AG09309 (cell line): ENCODE measurements at regions not wholly inside any gene's neighbourhood (a gene's known extent, or its start where the extent isn't known, plus 50 kb on each side); places are given as distances from the start of the nearest gene placed in this dataset.

Source experiments
- DNase-seq: peaks from one replicate; pipeline ENCODE4 v3.0.0-alpha.2; 2010; ENCODE audit warnings: low read depth
- H3K4me3 ChIP-seq: 2 replicates; pipeline ENCODE4 v1.5.1; 2011; ENCODE audit warnings: mild to moderate bottlenecking, low read depth, low read length, moderate library complexity; ENCODE audit not compliant: control insufficient read depth
- CTCF ChIP-seq: IDR thresholded peaks from 2 replicates; pipeline ENCODE4 v1.5.1; 2011; ENCODE audit warnings: mild to moderate bottlenecking, low read depth, low read length, inconsistent platforms; ENCODE audit not compliant: insufficient read depth, control insufficient read depth; ENCODE audit errors: missing control alignments

DNA sequence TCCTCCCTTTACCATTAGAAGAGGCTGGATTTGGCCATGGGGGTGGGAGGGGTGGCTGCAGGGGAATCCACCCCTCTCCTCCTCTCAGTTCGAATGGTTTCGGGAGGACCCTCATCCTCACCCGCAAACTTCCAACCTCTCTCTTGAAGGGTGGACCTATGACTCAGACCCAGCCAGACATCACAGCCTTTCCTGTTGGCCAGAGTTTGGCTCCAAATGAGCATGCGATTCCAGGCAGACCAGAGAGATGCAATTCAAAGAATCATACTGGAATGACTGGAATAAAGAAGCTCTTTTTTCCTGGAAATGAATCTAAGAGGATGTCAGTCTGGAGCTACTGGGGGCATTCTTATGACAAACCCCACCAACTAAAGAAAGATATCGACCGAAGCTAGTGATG lies 516.7 kb upstream of the MDFIC2 start:
- TF ChIP-seq CTCF, result no peak
- DNase-seq, result peak; percentile 57
- no peak overlapping the region; the same call in 1 of the 2 replicates for H3K4me3 ChIP-seq

DNA sequence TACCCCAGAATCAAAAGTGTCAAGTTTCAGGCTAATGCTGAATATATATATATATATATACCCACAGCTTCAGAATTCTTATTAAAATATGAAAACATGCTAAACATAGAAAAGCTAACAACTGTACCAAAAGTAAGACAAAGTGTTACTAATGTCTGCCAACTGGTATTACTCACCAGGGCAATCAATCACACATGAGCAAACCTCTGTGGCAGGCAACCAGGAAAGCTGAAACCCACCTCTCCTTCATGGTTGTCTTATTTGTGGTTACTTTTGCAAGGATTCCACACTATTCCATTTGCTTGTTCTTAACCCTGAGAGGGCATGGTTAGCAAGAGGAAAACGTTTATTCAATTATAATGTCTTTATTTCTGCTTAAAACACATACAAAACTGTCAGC lies 512.3 kb upstream of the MDFIC2 start:
- TF ChIP-seq CTCF, result no peak
- H3K4me3 ChIP-seq, result no peak overlapping the region
- peak; percentile 76 for DNase-seq

GRCh38 chr3:70824078-70824477 lies 511.6 kb upstream of the MDFIC2 start:
- no peak for DNase-seq
- TF ChIP-seq CTCF, result no peak
- no peak overlapping the region for H3K4me3 ChIP-seq

- no peak for DNase-seq
- no peak overlapping the region for H3K4me3 ChIP-seq
- TF ChIP-seq CTCF, result no peak
These were observed 511.2 kb upstream of the MDFIC2 start for GRCh38 chr3:70823622-70824021.

GRCh38 chr3:70822669-70823068 lies 510.2 kb upstream of the MDFIC2 start:
- no peak overlapping the region for H3K4me3 ChIP-seq
- DNase-seq, result no peak
- no peak for TF ChIP-seq CTCF

- DNase-seq, result no peak
- TF ChIP-seq CTCF, result no peak
- no peak overlapping the region for H3K4me3 ChIP-seq
These were observed 509.2 kb upstream of the MDFIC2 start for GRCh38 chr3:70821602-70822001.

DNA sequence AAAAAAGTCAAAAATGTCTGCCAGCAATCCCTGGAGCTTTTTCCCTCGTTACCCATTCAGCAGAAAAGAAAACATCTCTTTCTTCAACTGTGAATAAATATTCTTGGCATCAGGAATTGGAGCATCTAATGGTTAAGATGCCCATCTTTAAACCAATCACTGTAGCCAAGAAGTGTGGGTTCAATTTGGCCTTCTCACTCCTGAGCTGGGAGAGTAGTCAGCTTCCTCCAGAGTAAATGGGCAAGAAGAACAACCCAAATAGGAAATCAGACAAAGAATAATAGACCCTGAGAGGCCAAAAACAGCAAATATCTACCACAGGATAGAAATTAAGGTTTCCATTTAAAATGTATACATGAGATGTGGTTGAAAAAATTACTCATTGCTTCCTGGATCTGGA lies 508.0 kb upstream of the MDFIC2 start:
- TF ChIP-seq CTCF, result no peak
- no peak for DNase-seq
- no peak overlapping the region for H3K4me3 ChIP-seq
